ENCODE measurements at regions not wholly inside any gene's neighbourhood (a gene's known extent, or its start where the extent isn't known, plus 50 kb on each side); places are given as distances from the start of the nearest gene placed in this dataset.
"Not testable (repeated sequence)": the region's sequence is repeated elsewhere in the genome, so short reads cannot be mapped to it uniquely, and the experiment has no call there.

DNA sequence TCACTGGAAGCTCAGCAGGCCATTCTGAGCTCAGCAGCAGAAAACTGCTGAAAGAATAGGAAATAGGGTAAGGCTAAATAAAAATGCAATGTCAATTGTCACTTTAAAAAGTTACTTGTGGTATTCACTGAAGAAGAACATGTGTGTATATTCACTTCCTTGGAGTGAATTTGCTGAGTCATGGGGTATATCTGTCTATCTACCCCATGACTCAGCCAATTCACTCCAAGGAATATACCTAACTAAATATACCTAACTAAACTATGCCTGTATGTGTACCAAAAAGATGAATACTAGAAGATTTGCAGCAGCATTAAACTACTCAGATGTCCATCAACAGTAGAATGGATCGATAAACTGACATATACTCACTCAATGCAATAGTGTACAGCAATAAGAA lies 69.5 kb upstream of the KCNAB1 start:
- no peaks in the 10 kb centered on the region for H3K4me1 ChIP-seq
- no peak overlapping the region for H3K27ac ChIP-seq
- TF ChIP-seq, protein P1, sequence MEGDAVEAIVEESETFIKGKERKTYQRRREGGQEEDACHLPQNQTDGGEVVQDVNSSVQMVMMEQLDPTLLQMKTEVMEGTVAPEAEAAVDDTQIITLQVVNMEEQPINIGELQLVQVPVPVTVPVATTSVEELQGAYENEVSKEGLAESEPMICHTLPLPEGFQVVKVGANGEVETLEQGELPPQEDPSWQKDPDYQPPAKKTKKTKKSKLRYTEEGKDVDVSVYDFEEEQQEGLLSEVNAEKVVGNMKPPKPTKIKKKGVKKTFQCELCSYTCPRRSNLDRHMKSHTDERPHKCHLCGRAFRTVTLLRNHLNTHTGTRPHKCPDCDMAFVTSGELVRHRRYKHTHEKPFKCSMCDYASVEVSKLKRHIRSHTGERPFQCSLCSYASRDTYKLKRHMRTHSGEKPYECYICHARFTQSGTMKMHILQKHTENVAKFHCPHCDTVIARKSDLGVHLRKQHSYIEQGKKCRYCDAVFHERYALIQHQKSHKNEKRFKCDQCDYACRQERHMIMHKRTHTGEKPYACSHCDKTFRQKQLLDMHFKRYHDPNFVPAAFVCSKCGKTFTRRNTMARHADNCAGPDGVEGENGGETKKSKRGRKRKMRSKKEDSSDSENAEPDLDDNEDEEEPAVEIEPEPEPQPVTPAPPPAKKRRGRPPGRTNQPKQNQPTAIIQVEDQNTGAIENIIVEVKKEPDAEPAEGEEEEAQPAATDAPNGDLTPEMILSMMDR (IDR thresholded peaks at IDR 0.05): no peak
- no peak for TF ChIP-seq EP300 (IDR thresholded peaks at IDR 0.05)
- no peak for TF ChIP-seq POLR2A (IDR thresholded peaks at IDR 0.05)
- H3K36me3 ChIP-seq: no peaks in the 10 kb centered on the region
- no peaks in the 10 kb centered on the region for H3K27me3 ChIP-seq
- no peak for DNase-seq (ENCODE audit: low spot score in 2 of 2)
- H3K9me3 ChIP-seq: no peaks in the 10 kb centered on the region
- H3K4me3 ChIP-seq: no peak overlapping the region
- WGBS, 2 donors: 96 to 97% methylated on average over 1 of the region's 1 CpG

DNA sequence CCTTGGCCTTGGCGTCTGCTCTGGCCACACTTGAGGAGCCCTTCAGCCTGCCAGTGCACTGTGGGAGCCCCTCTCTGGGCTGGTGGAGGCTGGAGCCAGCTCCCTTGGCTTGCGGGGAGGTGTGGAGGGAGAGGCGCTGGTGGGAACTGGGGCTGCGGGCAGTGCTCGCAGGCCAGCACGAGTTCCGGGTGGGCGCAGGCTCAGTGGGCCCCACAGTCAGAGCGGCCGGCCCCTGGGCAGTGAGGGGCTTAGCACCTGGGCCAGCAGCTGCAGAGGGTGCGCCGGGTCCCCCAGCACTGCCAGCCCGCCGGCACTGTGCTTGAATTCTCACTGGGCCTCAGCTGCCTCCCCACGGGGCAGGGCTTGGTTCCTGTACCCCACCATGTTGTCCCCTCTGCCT lies 68.7 kb upstream of the KCNAB1 start:
- TF ChIP-seq, protein P1 (IDR thresholded peaks at IDR 0.05): no peak
- TF ChIP-seq EP300 (IDR thresholded peaks at IDR 0.05) (no peak), POLR2A (IDR thresholded peaks at IDR 0.05) (no peak)
- H3K4me3 ChIP-seq: no peak overlapping the region
- H3K27me3 ChIP-seq: no peaks in the 10 kb centered on the region
- no peak overlapping the region for H3K27ac ChIP-seq
- H3K4me1 ChIP-seq: no peaks in the 10 kb centered on the region
- no peaks in the 10 kb centered on the region for H3K9me3 ChIP-seq
- 91 to 96% methylated on average over 11 to 15 of the region's 15 CpGs for WGBS, 2 donors
- no peak for DNase-seq (ENCODE audit: low spot score in 2 of 2)
- no peaks in the 10 kb centered on the region for H3K36me3 ChIP-seq

DNA sequence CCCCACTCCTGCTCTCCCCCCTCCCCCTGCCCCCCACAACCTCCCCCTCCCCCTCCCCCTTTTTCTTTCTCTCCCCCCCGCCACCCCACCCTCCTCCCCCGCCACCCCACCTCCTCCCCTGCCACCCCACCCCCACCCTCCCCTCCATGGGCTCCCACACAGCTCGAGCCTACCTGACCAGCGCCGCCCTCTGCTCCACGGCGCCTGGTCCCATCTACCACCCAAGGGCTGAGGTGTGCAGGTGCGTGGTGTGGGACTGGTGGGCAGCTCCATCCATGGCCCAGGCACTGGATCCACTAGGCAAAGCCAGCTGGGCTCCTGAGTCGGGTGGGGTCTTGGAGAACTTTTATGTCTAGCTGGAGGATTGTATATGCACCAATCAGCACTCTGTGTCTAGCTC lies 68.3 kb upstream of the KCNAB1 start:
- Histone ChIP-seq H3K36me3 (no peaks in the 10 kb centered on the region), H3K4me3 (no peak overlapping the region)
- DNase-seq (ENCODE audit: low spot score in 2 of 2): no peak

DNA sequence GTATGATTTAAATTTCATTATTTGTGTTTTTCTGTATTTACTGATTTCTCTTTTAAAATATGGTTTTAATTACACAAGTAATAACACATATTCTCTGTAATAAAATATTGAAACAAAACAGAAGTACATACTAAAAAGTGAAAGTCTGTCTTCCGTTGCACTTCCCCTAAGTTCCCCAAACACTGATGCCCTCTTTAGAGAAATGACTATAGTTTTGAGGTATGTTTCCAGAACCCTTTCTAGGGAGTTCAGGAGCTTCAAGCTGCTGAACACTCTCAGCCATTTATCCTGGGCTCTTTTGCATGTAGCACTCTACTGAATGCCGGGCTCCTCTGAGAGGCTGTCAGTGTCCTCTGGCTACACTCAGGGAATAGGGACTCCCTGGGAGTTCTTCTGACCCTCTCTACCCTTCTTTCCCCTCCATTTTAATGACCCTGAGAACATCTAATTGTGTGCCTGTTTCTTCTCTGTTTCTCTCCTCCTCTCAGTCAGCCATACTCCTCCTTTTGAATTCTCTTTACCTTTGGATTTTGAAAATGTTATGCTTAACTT lies 60.4 kb upstream of the KCNAB1 start:
- Histone ChIP-seq H3K9me3 (no peaks in the 10 kb centered on the region), H3K27ac (no peak overlapping the region), H3K27me3 (no peaks in the 10 kb centered on the region), H3K36me3 (no peaks in the 10 kb centered on the region), H3K4me1 (no peaks in the 10 kb centered on the region), H3K4me3 (no peak overlapping the region)
- no peak for DNase-seq (ENCODE audit: low spot score in 2 of 2)
- WGBS, 2 donors: 27 to 29% methylated on average over 2 of the region's 2 CpGs
- TF ChIP-seq, protein P1 (IDR thresholded peaks at IDR 0.05): no peak
- TF ChIP-seq EP300 (IDR thresholded peaks at IDR 0.05) (no peak), POLR2A (IDR thresholded peaks at IDR 0.05) (no peak)

More for the DNA sequence above, 68.3 kb upstream of the KCNAB1 start:
- H3K27ac ChIP-seq: no peak overlapping the region
- H3K27me3 ChIP-seq: no peaks in the 10 kb centered on the region
- TF ChIP-seq EP300 (IDR thresholded peaks at IDR 0.05) (no peak), POLR2A (IDR thresholded peaks at IDR 0.05) (no peak)
- TF ChIP-seq, protein P1 (IDR thresholded peaks at IDR 0.05): no peak
- H3K9me3 ChIP-seq: no peaks in the 10 kb centered on the region
- 80 to 100% methylated on average over 1 to 2 of the region's 9 CpGs for WGBS, 2 donors
- H3K4me1 ChIP-seq: no peaks in the 10 kb centered on the region

DNA sequence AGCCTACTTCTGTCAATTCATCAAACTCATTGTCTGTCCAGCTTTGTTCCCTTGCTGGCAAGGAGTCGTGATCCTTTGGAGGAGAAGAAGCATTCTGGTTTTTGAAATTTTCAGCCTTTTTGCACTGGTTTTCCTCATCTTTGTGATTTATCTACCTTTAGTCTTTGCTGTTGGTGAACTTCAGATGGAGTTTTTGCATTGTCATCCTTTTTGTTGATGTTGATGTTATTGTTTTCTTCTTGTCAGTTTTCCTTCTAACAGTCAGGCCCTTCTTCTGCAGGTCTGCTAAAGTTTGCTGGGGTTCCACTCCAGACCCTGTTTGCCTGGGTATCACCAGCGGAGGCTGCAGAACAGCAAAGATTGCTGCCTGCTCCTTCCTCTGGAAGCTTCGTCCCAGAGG lies 52.2 kb upstream of the KCNAB1 start:
- not testable (repeated sequence) for H3K27ac ChIP-seq; H3K27me3 ChIP-seq; H3K36me3 ChIP-seq; H3K4me1 ChIP-seq; DNase-seq (ENCODE audit: low spot score in 2 of 2); H3K4me3 ChIP-seq; H3K9me3 ChIP-seq
- WGBS, 2 donors: 91 to 94% methylated on average over 3 of the region's 3 CpGs

DNA sequence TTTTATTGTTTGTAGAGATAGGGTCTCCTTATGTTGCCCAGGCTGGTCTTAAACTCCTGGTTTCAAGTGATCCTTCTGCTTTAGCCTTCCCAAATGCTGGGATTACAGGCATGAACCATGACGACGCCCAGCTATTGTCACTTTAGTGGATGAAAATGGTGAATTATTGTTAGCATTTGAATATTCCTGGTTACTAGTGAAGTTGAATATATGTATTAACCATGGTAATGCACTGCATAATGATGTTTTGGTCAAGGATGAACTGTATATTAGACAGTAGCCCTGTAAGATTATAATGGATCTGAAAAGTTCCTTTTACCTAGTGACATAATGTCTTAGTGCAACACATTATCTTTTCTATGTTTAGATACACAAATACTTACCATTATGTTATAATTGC lies 50.4 kb upstream of the KCNAB1 start:
- H3K9me3 ChIP-seq: no peaks in the 10 kb centered on the region
- 94 to 99% methylated on average over 2 of the region's 2 CpGs for WGBS, 2 donors
- no peak overlapping the region for H3K27ac ChIP-seq
- H3K27me3 ChIP-seq: no peaks in the 10 kb centered on the region
- DNase-seq (ENCODE audit: low spot score in 2 of 2): no peak
- no peak overlapping the region for H3K4me3 ChIP-seq
- H3K4me1 ChIP-seq: no peaks in the 10 kb centered on the region
- TF ChIP-seq POLR2A (IDR thresholded peaks at IDR 0.05) (no peak), EP300 (IDR thresholded peaks at IDR 0.05) (no peak)
- TF ChIP-seq, protein P1 (IDR thresholded peaks at IDR 0.05): no peak
- no peaks in the 10 kb centered on the region for H3K36me3 ChIP-seq
